ENCODE measurements at regions not wholly inside any gene's neighbourhood (a gene's known extent, or its start where the extent isn't known, plus 50 kb on each side); places are given as distances from the start of the nearest gene placed in this dataset.

DNA sequence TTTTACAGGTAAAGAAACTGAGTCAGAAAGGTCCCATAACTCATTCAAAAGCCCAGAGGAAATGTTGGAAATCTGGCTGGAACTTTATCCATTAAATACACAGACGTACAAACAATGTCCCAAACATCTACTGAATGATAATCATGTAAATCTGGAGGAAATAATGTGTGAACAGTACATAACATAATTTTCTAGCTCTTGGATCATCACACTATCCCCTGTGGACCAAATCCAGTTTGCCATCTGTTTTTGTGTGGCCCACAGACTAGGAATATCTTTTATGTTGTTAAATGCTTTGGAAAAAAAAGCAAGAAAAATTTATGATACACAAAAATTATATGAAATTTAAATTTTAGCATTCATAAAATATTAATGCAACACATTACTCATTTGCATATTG is 389.9 kb upstream of the SOX9 start:
- H3K4me1 ChIP-seq (ENCODE audit: control insufficient read depth, extremely low read depth, insufficient read depth, low read length): no peaks in the 10 kb centered on the region
- no peaks in the 10 kb centered on the region for H3K36me3 ChIP-seq (ENCODE audit: control insufficient read depth in 2 of 2, extremely low read depth in 1 of 2, insufficient read depth in 2 of 2, low read length in 2 of 2)
- no peak overlapping the region for H3K9ac ChIP-seq (replicated peaks; ENCODE audit: extremely low read depth, insufficient read depth, low read length)
- TF ChIP-seq JUN (IDR thresholded peaks at IDR 0.05; ENCODE audit: borderline replicate concordance, insufficient read depth, insufficient read length, low read depth): no peak
- no peak for TF ChIP-seq POLR2AphosphoS5 (IDR thresholded peaks at IDR 0.05; ENCODE audit: insufficient read depth, low read depth, low read length)
- no peak for TF ChIP-seq POLR2A (IDR thresholded peaks at IDR 0.05; ENCODE audit: low read depth, low read length)
- TF ChIP-seq, protein P1, sequence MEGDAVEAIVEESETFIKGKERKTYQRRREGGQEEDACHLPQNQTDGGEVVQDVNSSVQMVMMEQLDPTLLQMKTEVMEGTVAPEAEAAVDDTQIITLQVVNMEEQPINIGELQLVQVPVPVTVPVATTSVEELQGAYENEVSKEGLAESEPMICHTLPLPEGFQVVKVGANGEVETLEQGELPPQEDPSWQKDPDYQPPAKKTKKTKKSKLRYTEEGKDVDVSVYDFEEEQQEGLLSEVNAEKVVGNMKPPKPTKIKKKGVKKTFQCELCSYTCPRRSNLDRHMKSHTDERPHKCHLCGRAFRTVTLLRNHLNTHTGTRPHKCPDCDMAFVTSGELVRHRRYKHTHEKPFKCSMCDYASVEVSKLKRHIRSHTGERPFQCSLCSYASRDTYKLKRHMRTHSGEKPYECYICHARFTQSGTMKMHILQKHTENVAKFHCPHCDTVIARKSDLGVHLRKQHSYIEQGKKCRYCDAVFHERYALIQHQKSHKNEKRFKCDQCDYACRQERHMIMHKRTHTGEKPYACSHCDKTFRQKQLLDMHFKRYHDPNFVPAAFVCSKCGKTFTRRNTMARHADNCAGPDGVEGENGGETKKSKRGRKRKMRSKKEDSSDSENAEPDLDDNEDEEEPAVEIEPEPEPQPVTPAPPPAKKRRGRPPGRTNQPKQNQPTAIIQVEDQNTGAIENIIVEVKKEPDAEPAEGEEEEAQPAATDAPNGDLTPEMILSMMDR (IDR thresholded peaks at IDR 0.05; ENCODE audit: extremely low read depth in 1 of 2, insufficient read depth in 1 of 2, low read depth in 1 of 2, low read length in 2 of 2): no peak
- TF ChIP-seq FOS (IDR thresholded peaks at IDR 0.05; ENCODE audit: borderline replicate concordance, insufficient read depth, low read length): no peak
- no peak for TF ChIP-seq MYC (IDR thresholded peaks at IDR 0.05; ENCODE audit: low read depth, low read length)
- TF ChIP-seq GATA2 (IDR thresholded peaks at IDR 0.05; ENCODE audit: insufficient read depth, insufficient read length, low read depth, low read length): no peak
- TF ChIP-seq, protein P2, sequence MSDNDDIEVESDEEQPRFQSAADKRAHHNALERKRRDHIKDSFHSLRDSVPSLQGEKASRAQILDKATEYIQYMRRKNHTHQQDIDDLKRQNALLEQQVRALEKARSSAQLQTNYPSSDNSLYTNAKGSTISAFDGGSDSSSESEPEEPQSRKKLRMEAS (IDR thresholded peaks at IDR 0.05; ENCODE audit: insufficient read depth, insufficient read length): no peak
- TF ChIP-seq EZH2 (IDR thresholded peaks at IDR 0.05; ENCODE audit: borderline replicate concordance, low read depth, low read length, severe bottlenecking): no peak
- H3K4me3 ChIP-seq (replicated peaks in 1 of 3; ENCODE audit: insufficient read depth in 1 of 3, low read depth in 1 of 3, low read length in 3 of 3): no peak overlapping the region
- no peak for FAIRE-seq
- H3K27ac ChIP-seq (ENCODE audit: insufficient read depth, low read depth, low read length): no peak overlapping the region
- intact Hi-C loops (cut with micrococcal nuclease) (no loop called here), dilution Hi-C loops (cut with MboI; ENCODE audit: extremely low pct_ligation_motif_present, low sequenced_read_pairs) (no loop called here)
- H3K79me2 ChIP-seq (ENCODE audit: control insufficient read depth, insufficient read depth, low read length): no peaks in the 10 kb centered on the region
- BruUV-seq (replicated peaks): no TSS peak
- no peaks in the 10 kb centered on the region for H4K20me1 ChIP-seq (replicated peaks; ENCODE audit: control insufficient read depth, extremely low read depth, insufficient read depth, low read length)
- ChIA-PET CTCF (no interaction called here), POLR2A (no interaction called here)
- no peak overlapping the region for H2AFZ ChIP-seq (ENCODE audit: low read depth, low read length)
- no peak overlapping the region for H3K4me2 ChIP-seq (ENCODE audit: insufficient read depth, low read length)
- DNase-seq (ENCODE audit: low read depth, low spot score): no peak
- peaks cover 2% of the 10 kb centered on the region for H3K9me3 ChIP-seq (replicated peaks; ENCODE audit: control insufficient read depth, insufficient read depth, low read length)
- no peaks in the 10 kb centered on the region for H3K27me3 ChIP-seq (ENCODE audit: control insufficient read depth in 2 of 2, insufficient read depth in 2 of 2, low read length in 2 of 2)
- no peaks in the 10 kb centered on the region for H3K9me1 ChIP-seq (replicated peaks; ENCODE audit: control insufficient read depth, extremely low read depth, insufficient read depth, low read length)

All from endothelial cell of umbilical vein (primary cell).